GM23338 (cell line): ENCODE measurements at regions not wholly inside any gene's neighbourhood (a gene's known extent, or its start where the extent isn't known, plus 50 kb on each side); places are given as distances from the start of the nearest gene placed in this dataset.

ENCODE experiments used
- ATAC-seq: fragments of 200-7000 bp; cut with Tn5 transposase; 3 replicates; pipeline ENCODE4 v1.9.1; 2020
- DNase-seq: peaks from one replicate; pipeline ENCODE4 v3.0.0-alpha.2; 2015; ENCODE audit warnings: low spot score
- H2AFZ ChIP-seq: fragments of 200-600 bp; sonication (generic); 2 replicates; pipeline ENCODE4 v1.8.0; 2016; ENCODE audit warnings: antibody characterized with exemption, mild to moderate bottlenecking, moderate library complexity
- H3F3A ChIP-seq: fragments of 200-600 bp; sonication (generic); replicated peaks from 2 replicates; pipeline ENCODE4 v1.8.0; 2017; ENCODE audit warnings: antibody characterized with exemption, mixed run types, low read depth
- H3K27ac ChIP-seq: fragments of 200-600 bp; sonication (generic); 2 replicates; pipeline ENCODE4 v1.6.1; 2016; ENCODE audit warnings: low read depth
- H3K27me3 ChIP-seq: fragments of 200-600 bp; sonication (generic); 2 replicates; pipeline ENCODE4 v1.8.0; 2016; ENCODE audit warnings: mild to moderate bottlenecking, mixed run types, moderate library complexity; ENCODE audit not compliant: insufficient read depth
- H3K36me3 ChIP-seq: fragments of 200-600 bp; sonication (generic); 2 replicates; pipeline ENCODE4 v1.8.0; 2016; ENCODE audit warnings: mild to moderate bottlenecking; ENCODE audit not compliant: insufficient read depth
- H3K4me1 ChIP-seq: fragments of 200-600 bp; sonication (generic); 2 replicates; pipeline ENCODE4 v1.8.0; 2016; ENCODE audit warnings: mild to moderate bottlenecking, moderate library complexity; ENCODE audit not compliant: insufficient read depth
- H3K4me2 ChIP-seq: fragments of 200-600 bp; sonication (generic); 2 replicates; pipeline ENCODE4 v1.7.1; 2017; ENCODE audit warnings: mixed run types
- H3K4me3 ChIP-seq: fragments of 200-600 bp; sonication (generic); 2 replicates; pipeline ENCODE4 v1.6.1; 2016; ENCODE audit warnings: mixed run types
- H3K79me2 ChIP-seq: fragments of 200-600 bp; sonication (generic); replicated peaks from 2 replicates; pipeline ENCODE4 v1.8.0; 2017; ENCODE audit warnings: mild to moderate bottlenecking; ENCODE audit not compliant: insufficient read depth
- H3K9me2 ChIP-seq: fragments of 200-600 bp; sonication (generic); 2 replicates; pipeline ENCODE4 v1.8.0; 2017; ENCODE audit not compliant: insufficient read depth
- H4K20me1 ChIP-seq: fragments of 200-600 bp; sonication (generic); replicated peaks from 2 replicates; pipeline ENCODE4 v1.8.0; 2017; ENCODE audit warnings: mild to moderate bottlenecking; ENCODE audit not compliant: insufficient read depth
- H3K27ac Mint-ChIP-seq: 2 replicates; pipeline ENCODE4 v1.8.0; 2020; ENCODE audit warnings: inconsistent platforms, mild to moderate bottlenecking, moderate library complexity, mixed read lengths
- H3K27me3 Mint-ChIP-seq: 3 replicates; pipeline ENCODE4 v1.8.0; 2022; ENCODE audit warnings: low read depth, mild to moderate bottlenecking, moderate library complexity, mixed read lengths, inconsistent platforms; ENCODE audit not compliant: insufficient read depth, poor library complexity
- H3K36me3 Mint-ChIP-seq: 3 replicates; pipeline ENCODE4 v1.8.0; 2021; ENCODE audit warnings: low read depth, mild to moderate bottlenecking, inconsistent platforms, moderate library complexity, mixed read lengths
- H3K4me1 Mint-ChIP-seq: 3 replicates; pipeline ENCODE4 v1.8.0; 2020; ENCODE audit warnings: mild to moderate bottlenecking, inconsistent platforms, mixed read lengths
- H3K4me3 Mint-ChIP-seq: 3 replicates; pipeline ENCODE4 v1.8.0; 2021; ENCODE audit warnings: moderate library complexity, mild to moderate bottlenecking, inconsistent platforms, mixed read lengths
- H3K9me3 Mint-ChIP-seq: 3 replicates; pipeline ENCODE4 v1.8.0; 2020; ENCODE audit warnings: moderate library complexity, mild to moderate bottlenecking, inconsistent platforms, mixed read lengths
- CREB1 ChIP-seq: fragments of 250-450 bp; sonication (Bioruptor Pico); IDR thresholded peaks from 2 replicates; pipeline ENCODE4 v1.5.0; 2020; ENCODE audit warnings: low read depth, mild to moderate bottlenecking, moderate library complexity
- CTCF ChIP-seq, 2 experiments: fragments of 200-600 bp in 1 of 2; sonication (generic) in 1 of 2; conservative IDR thresholded peaks; 2 replicates each; pipeline versions ENCODE4 v1.5.1 to v1.6.1; 2016 to 2017; ENCODE audit warnings: antibody characterized with exemption in 2 of 2, low read depth in 2 of 2, mild to moderate bottlenecking in 2 of 2, moderate library complexity in 1 of 2
- ETS1 ChIP-seq: IDR thresholded peaks from 2 replicates; pipeline ENCODE4 v1.6.1; 2016; ENCODE audit warnings: antibody characterized with exemption
- EZH2 ChIP-seq: fragments of 200-600 bp; sonication (generic); IDR thresholded peaks from one replicate; pipeline ENCODE4 v1.8.0; 2017; ENCODE audit warnings: antibody characterized with exemption, mild to moderate bottlenecking, low read depth; ENCODE audit not compliant: unreplicated experiment
- EZH2phosphoT487 ChIP-seq: fragments of 200-600 bp; sonication (generic); IDR thresholded peaks from one replicate; pipeline ENCODE4 v1.8.1; 2018; ENCODE audit warnings: antibody characterized with exemption; ENCODE audit not compliant: unreplicated experiment
- JUNB ChIP-seq: IDR thresholded peaks from one replicate; pipeline ENCODE4 v1.6.1; 2016; ENCODE audit warnings: antibody characterized with exemption; ENCODE audit not compliant: unreplicated experiment
- NANOG ChIP-seq: IDR thresholded peaks from 2 replicates; pipeline ENCODE4 v1.6.1; 2016; ENCODE audit warnings: antibody characterized with exemption, borderline replicate concordance
- POLR2AphosphoS5 ChIP-seq: IDR thresholded peaks from 2 replicates; pipeline ENCODE4 v1.6.1; 2016; ENCODE audit warnings: antibody characterized with exemption, low read depth
- STAT1 ChIP-seq: IDR thresholded peaks from one replicate; pipeline ENCODE4 v1.6.1; 2016; ENCODE audit warnings: antibody characterized with exemption; ENCODE audit not compliant: unreplicated experiment
- ZNF114 ChIP-seq: fragments of 250-450 bp; sonication (Bioruptor Pico); IDR thresholded peaks from 2 replicates; pipeline ENCODE4 v1.5.0; 2020; ENCODE audit warnings: mild to moderate bottlenecking, moderate library complexity
- ZNF331 ChIP-seq: fragments of 250-450 bp; sonication (Bioruptor Pico); IDR thresholded peaks from 2 replicates; pipeline ENCODE4 v1.5.0; 2020; ENCODE audit warnings: low read depth, mild to moderate bottlenecking, moderate library complexity

- Mint-ChIP-seq H3K36me3 (no peaks in the 10 kb centered on the region), H3K27me3 (no peaks in the 10 kb centered on the region), H3K4me1 (no peaks in the 10 kb centered on the region), H3K27ac (no peak overlapping the region), H3K9me3 (no peaks in the 10 kb centered on the region), H3K4me3 (no peak overlapping the region)
- DNase-seq: peak; percentile 69
- TF ChIP-seq CTCF (conservative IDR thresholded peaks at IDR 0.05; ENCODE audit: low read depth in 2 of 2) (peak; percentile 47 to 63), EZH2phosphoT487 (no peak), STAT1 (no peak)
- no peak overlapping the region for H3K4me3 ChIP-seq
- H3K4me1 ChIP-seq: no peaks in the 10 kb centered on the region
- H3K36me3 ChIP-seq: no peaks in the 10 kb centered on the region
- H3F3A ChIP-seq: no peaks in the 10 kb centered on the region
- H2AFZ ChIP-seq: no peak overlapping the region
- H3K27ac ChIP-seq: no peak overlapping the region
- ATAC-seq: peak; percentile 58; the same call in 2 of the 3 replicates
- H3K27me3 ChIP-seq: no peaks in the 10 kb centered on the region
- H4K20me1 ChIP-seq: no peaks in the 10 kb centered on the region
- no peaks in the 10 kb centered on the region; the same call in 1 of the 2 replicates for H3K9me2 ChIP-seq
- H3K79me2 ChIP-seq: no peaks in the 10 kb centered on the region
- no peak overlapping the region for H3K4me2 ChIP-seq
These were observed 80.9 kb downstream of the LHX9 start for GRCh38 chr1:197998110-197998509.

GRCh38 chr1:198001776-198002408 is 84.7 kb downstream of the LHX9 start:
- Mint-ChIP-seq H3K36me3 (no peaks in the 10 kb centered on the region), H3K4me1 (no peaks in the 10 kb centered on the region), H3K4me3 (no peak overlapping the region), H3K27ac (no peak overlapping the region), H3K27me3 (no peaks in the 10 kb centered on the region), H3K9me3 (no peaks in the 10 kb centered on the region)
- H3K79me2 ChIP-seq: no peaks in the 10 kb centered on the region
- no peak overlapping the region for H3K4me3 ChIP-seq
- H3K27ac ChIP-seq: no peak overlapping the region
- ATAC-seq (no peak), DNase-seq (no peak)
- H3K36me3 ChIP-seq: no peaks in the 10 kb centered on the region
- H2AFZ ChIP-seq: no peak overlapping the region
- H4K20me1 ChIP-seq: no peaks in the 10 kb centered on the region
- H3F3A ChIP-seq: no peaks in the 10 kb centered on the region
- no peaks in the 10 kb centered on the region; the same call in 1 of the 2 replicates for H3K9me2 ChIP-seq
- no peaks in the 10 kb centered on the region for H3K27me3 ChIP-seq
- no peaks in the 10 kb centered on the region for H3K4me1 ChIP-seq
- no peak overlapping the region for H3K4me2 ChIP-seq
- TF ChIP-seq STAT1 (no peak), CREB1 (CRISPR knock-in tag) (no peak), ETS1 (no peak), POLR2AphosphoS5 (no peak), EZH2 (no peak), JUNB (no peak), CTCF (conservative IDR thresholded peaks at IDR 0.05; ENCODE audit: low read depth in 2 of 2) (no peak), ZNF114 (CRISPR knock-in tag) (no peak), EZH2phosphoT487 (no peak), NANOG (no peak), ZNF331 (CRISPR knock-in tag) (no peak)
